Psoas muscle (tissue), 7 donors: ENCODE measurements at regions not wholly inside any gene's neighbourhood (a gene's known extent, or its start where the extent isn't known, plus 50 kb on each side); places are given as distances from the start of the nearest gene placed in this dataset.

Experiments used
- ATAC-seq, 4 donors: fragments of 200-7000 bp; cut with Tn5 transposase; one replicate each; pipeline ENCODE4 v1.9.1; 2020; ENCODE audit warnings: moderate library complexity in 3 of 4, mild to moderate bottlenecking in 2 of 4
- DNase-seq, 2 donors: peaks; one replicate each; pipeline ENCODE4 v3.0.0-alpha.2; 2020
- H3K27ac ChIP-seq: fragments of 200-600 bp; one replicate; pipeline ENCODE4 v1.8.0; 2022
- H3K27me3 ChIP-seq, 3 donors: fragments of 200-600 bp in 1 of 3; one replicate each; pipeline versions ENCODE4 v1.6.1 to v1.8.0; 2013 to 2022; ENCODE audit warnings: low read length in 2 of 3, mild to moderate bottlenecking in 2 of 3, moderate library complexity in 1 of 3; ENCODE audit not compliant: insufficient read depth in 3 of 3
- H3K36me3 ChIP-seq, 2 donors: fragments of 200-600 bp in 1 of 2; one replicate each; pipeline versions ENCODE4 v1.6.1 to v1.8.0; 2013 to 2022; ENCODE audit warnings: low read depth in 1 of 2, mild to moderate bottlenecking in 1 of 2, moderate library complexity in 1 of 2; ENCODE audit not compliant: insufficient read depth in 1 of 2
- H3K4me1 ChIP-seq: fragments of 200-600 bp; one replicate; pipeline ENCODE4 v1.8.0; 2022
- H3K4me3 ChIP-seq: fragments of 200-600 bp; one replicate; pipeline ENCODE4 v1.8.0; 2022; ENCODE audit warnings: mild to moderate bottlenecking
- H3K9me3 ChIP-seq: fragments of 200-600 bp; one replicate; pipeline ENCODE4 v1.8.0; 2022
- CTCF ChIP-seq: fragments of 200-600 bp; IDR thresholded peaks from one replicate; pipeline ENCODE4 v1.8.0; 2022; ENCODE audit warnings: antibody characterized with exemption
- WGBS, 3 donors: extraction: QIAGEN DNeasy Blood & Tissue Kit; methylation state at CpG; one replicate each; pipeline versions ENCODE4 v1.1.6 to v1.1.7; 2013; 5-methylcytosine and 5-hydroxymethylcytosine counted together
- intact Hi-C, 2 donors: fragments of 100-400 bp; cut with DNase I; formaldehyde crosslinking; loops; one replicate each; pipeline versions ENCODE4 v1.11.0 to v1.14.2; 2022
- donor health status: healthy with polysubstance abuse.
- donor health status: DM: no; HTN: no; CAD: no; lungs with moderate emphysema.
- donor health status: Bipolar disorder and iron deficiency.
- donor health status: healthy.
- donor health status: DM: yes; HTN: yes; CAD: no.
- donor health status: DM: no; HTN: no; CAD: no.
- donor health status: DM: yes; HTN: yes; CAD: no.

GRCh38 chrX:99933865-99934264 is 476.2 kb downstream of the PCDH19 start:
- WGBS, 3 donors, result 46 to 71% (median 66%) methylated on average over 1 of the region's 1 CpG
- ATAC-seq (no peak), DNase-seq (no peak)
- Histone ChIP-seq H3K27ac (no peak overlapping the region), H3K9me3 (no peaks in the 10 kb centered on the region), H3K4me1 (no peaks in the 10 kb centered on the region), H3K4me3 (no peak overlapping the region), H3K36me3 (no peaks in the 10 kb centered on the region), H3K27me3 (no peaks in the 10 kb centered on the region)
- intact Hi-C loops, result no loop called here
- TF ChIP-seq CTCF, result no peak

- H3K4me1 ChIP-seq, result no peaks in the 10 kb centered on the region
- WGBS, 3 donors, result 22 to 55% (median 36%) methylated on average over 2 of the region's 2 CpGs
- intact Hi-C loops, result no loop called here
Measured at GRCh38 chrX:99914635-99915034, 495.4 kb downstream of the PCDH19 start.

GRCh38 chrX:99913611-99914010 is 496.5 kb downstream of the PCDH19 start:
- no peak for TF ChIP-seq CTCF
- WGBS, 3 donors, result 53 to 69% (median 63%) methylated on average over 5 of the region's 5 CpGs
- Histone ChIP-seq H3K27ac (no peak overlapping the region), H3K4me1 (no peaks in the 10 kb centered on the region), H3K9me3 (no peaks in the 10 kb centered on the region), H3K4me3 (no peak overlapping the region), H3K36me3 (no peaks in the 10 kb centered on the region), H3K27me3 (peaks cover 0 to 5% (median 0%) of the 10 kb centered on the region in 3 donors)
- DNase-seq (no peak), ATAC-seq (no peak)
- intact Hi-C loops, result no loop called here

More at GRCh38 chrX:99914635-99915034, 495.4 kb downstream of the PCDH19 start:
- H3K36me3 ChIP-seq, result no peaks in the 10 kb centered on the region
- H3K9me3 ChIP-seq, result no peaks in the 10 kb centered on the region
- no peak for TF ChIP-seq CTCF
- peaks cover 0 to 5% (median 0%) of the 10 kb centered on the region in 3 donors for H3K27me3 ChIP-seq
- no peak overlapping the region for H3K27ac ChIP-seq
- DNase-seq, result no peak
- no peak for ATAC-seq
- H3K4me3 ChIP-seq, result no peak overlapping the region

- Histone ChIP-seq H3K4me3 (no peak overlapping the region), H3K27ac (no peak overlapping the region), H3K27me3 (peaks cover 0 to 5% (median 0%) of the 10 kb centered on the region in 3 donors), H3K4me1 (no peaks in the 10 kb centered on the region), H3K36me3 (no peaks in the 10 kb centered on the region), H3K9me3 (no peaks in the 10 kb centered on the region)
- no peak for ATAC-seq
- DNase-seq, result no peak
- intact Hi-C loops, result no loop called here
- WGBS, 3 donors, result 30 to 40% (median 32%) methylated on average over 1 of the region's 1 CpG
- no peak for TF ChIP-seq CTCF
Measured at GRCh38 chrX:99909946-99910345, 500.1 kb downstream of the PCDH19 start.

GRCh38 chrX:99901091-99901490 is 509.0 kb downstream of the PCDH19 start:
- no peak for TF ChIP-seq CTCF
- DNase-seq (no peak), ATAC-seq (no peak)
- Histone ChIP-seq H3K27ac (no peak overlapping the region), H3K4me1 (no peaks in the 10 kb centered on the region), H3K36me3 (no peaks in the 10 kb centered on the region), H3K4me3 (no peak overlapping the region), H3K27me3 (peaks cover 0 to 3% (median 0%) of the 10 kb centered on the region in 3 donors), H3K9me3 (no peaks in the 10 kb centered on the region)
- WGBS, 3 donors, result 34 to 45% (median 36%) methylated on average over 3 to 4 of the region's 4 CpGs
- intact Hi-C loops, result no loop called here
